ENCODE measurements at regions not wholly inside any gene's neighbourhood (a gene's known extent, or its start where the extent isn't known, plus 50 kb on each side); places are given as distances from the start of the nearest gene placed in this dataset.
A peak's percentile ranks its signal among the peaks of the same experiment; 100 is the strongest.

GRCh38 chr3:31142139-31142538 is 247.7 kb upstream of the GADL1 start:
- Histone ChIP-seq H3K36me3 (no peaks in the 10 kb centered on the region), H3K4me3 (no peak overlapping the region), H3K27me3 (no peaks in the 10 kb centered on the region), H3K4me1 (no peaks in the 10 kb centered on the region), H3K27ac (no peak overlapping the region), H3K9me3 (peaks cover 0 to 2% (median under 1%) of the 10 kb centered on the region in 4 donors)
- intact Hi-C loops (cut with DNase I; ENCODE audit: low total_unique reads), result no loop called here
- DNase-seq, result peak in 1 of 2 donors; percentile 43
- TF ChIP-seq POLR2AphosphoS5 (IDR thresholded peaks at IDR 0.05), result no peak
- TF ChIP-seq POLR2A (IDR thresholded peaks at IDR 0.05), result no peak
- no peak for TF ChIP-seq CTCF (IDR thresholded peaks at IDR 0.05)
- no peak for TF ChIP-seq EP300 (IDR thresholded peaks at IDR 0.05)

DNA sequence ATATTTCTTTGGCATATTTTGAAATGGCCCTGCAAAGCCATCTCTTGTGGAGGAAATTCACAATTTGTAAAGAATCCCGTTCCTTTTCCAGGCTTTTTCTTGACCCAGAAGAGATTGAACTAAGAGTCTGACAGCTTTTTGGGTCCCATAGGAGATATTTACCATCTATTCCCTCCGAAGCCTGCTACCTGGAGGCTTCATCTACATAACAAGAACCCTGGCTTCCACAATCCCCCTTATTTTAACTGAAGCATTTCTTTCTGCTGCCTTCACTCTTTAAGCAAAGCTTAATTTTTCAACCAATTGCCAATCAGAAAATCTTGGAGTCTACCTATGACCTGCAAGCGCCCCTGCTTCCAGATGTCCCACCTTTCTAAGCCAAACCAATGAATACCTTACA is 248.1 kb upstream of the GADL1 start:
- DNase-seq, result no peak
- no peak for TF ChIP-seq EP300 (IDR thresholded peaks at IDR 0.05)
- TF ChIP-seq CTCF (IDR thresholded peaks at IDR 0.05), result no peak
- no peaks in the 10 kb centered on the region for H3K27me3 ChIP-seq
- H3K36me3 ChIP-seq, result no peaks in the 10 kb centered on the region
- H3K9me3 ChIP-seq, result peaks cover 0 to 6% (median 2%) of the 10 kb centered on the region in 4 donors
- 80 to 87% (median 82%) methylated on average over 3 of the region's 3 CpGs for WGBS, 5 donors
- no peaks in the 10 kb centered on the region for H3K4me1 ChIP-seq
- H3K27ac ChIP-seq, result no peak overlapping the region
- H3K4me3 ChIP-seq, result no peak overlapping the region
- intact Hi-C loops (cut with DNase I; ENCODE audit: low total_unique reads), result no loop called here

- Histone ChIP-seq H3K9me3 (peaks cover 0 to 9% (median 3%) of the 10 kb centered on the region in 4 donors), H3K27me3 (no peaks in the 10 kb centered on the region), H3K4me3 (no peak overlapping the region), H3K4me1 (no peaks in the 10 kb centered on the region), H3K27ac (no peak overlapping the region), H3K36me3 (no peaks in the 10 kb centered on the region)
- TF ChIP-seq EP300 (IDR thresholded peaks at IDR 0.05) (no peak), POLR2A (IDR thresholded peaks at IDR 0.05) (no peak), POLR2AphosphoS5 (IDR thresholded peaks at IDR 0.05) (no peak), CTCF (IDR thresholded peaks at IDR 0.05) (no peak)
- intact Hi-C loops (cut with DNase I; ENCODE audit: low total_unique reads), result no loop called here
- no peak for DNase-seq
- 21 to 44% (median 35%) methylated on average over 1 of the region's 1 CpG for WGBS, 5 donors
These were observed 250.6 kb upstream of the GADL1 start for GRCh38 chr3:31145062-31145461.

GRCh38 chr3:31147550-31147949 is 253.1 kb upstream of the GADL1 start:
- Histone ChIP-seq H3K9me3 (peaks cover 0 to 9% (median 3%) of the 10 kb centered on the region in 4 donors), H3K36me3 (no peaks in the 10 kb centered on the region), H3K4me1 (no peaks in the 10 kb centered on the region), H3K4me3 (no peak overlapping the region), H3K27me3 (no peaks in the 10 kb centered on the region), H3K27ac (no peak overlapping the region)
- 90 to 97% (median 93%) methylated on average over 2 of the region's 2 CpGs for WGBS, 5 donors
- DNase-seq, result no peak
- TF ChIP-seq EP300 (IDR thresholded peaks at IDR 0.05), result no peak
- no peak for TF ChIP-seq POLR2AphosphoS5 (IDR thresholded peaks at IDR 0.05)
- TF ChIP-seq POLR2A (IDR thresholded peaks at IDR 0.05), result no peak
- TF ChIP-seq CTCF (IDR thresholded peaks at IDR 0.05), result no peak
- intact Hi-C loops (cut with DNase I; ENCODE audit: low total_unique reads), result no loop called here

All from stomach (tissue), 8 donors.